SU-DHL-6 (cell line): ENCODE measurements at regions not wholly inside any gene's neighbourhood (a gene's known extent, or its start where the extent isn't known, plus 50 kb on each side); places are given as distances from the start of the nearest gene placed in this dataset.

ENCODE experiments used
- H2AFZ ChIP-seq: fragments of 200-600 bp; sonication (generic); 2 replicates; pipeline ENCODE4 v1.6.1; 2014; ENCODE audit warnings: low read depth, mild to moderate bottlenecking, moderate library complexity, mixed read lengths, antibody characterized with exemption, low read length; ENCODE audit not compliant: severe bottlenecking
- H3F3A ChIP-seq: fragments of 200-600 bp; shearing (Covaris generic); 2 replicates; pipeline ENCODE4 v1.6.0; 2016; ENCODE audit warnings: antibody characterized with exemption, mild to moderate bottlenecking; ENCODE audit not compliant: insufficient read depth
- H3K27ac ChIP-seq: fragments of 200-600 bp; sonication (generic); 2 replicates; pipeline ENCODE4 v1.5.1; 2016; ENCODE audit warnings: low read depth, mild to moderate bottlenecking, low read length, moderate library complexity, mixed read lengths
- H3K27me3 ChIP-seq: fragments of 200-600 bp; sonication (generic), shearing (Covaris generic); 2 replicates; pipeline ENCODE4 v1.6.0; 2014; ENCODE audit warnings: mild to moderate bottlenecking, low read length
- H3K36me3 ChIP-seq: fragments of 200-600 bp; sonication (generic); 2 replicates; pipeline ENCODE4 v1.6.1; 2014; ENCODE audit warnings: mild to moderate bottlenecking, low read length, mixed read lengths
- H3K4me2 ChIP-seq: fragments of 300-600, 200-600 bp; shearing (Covaris generic), sonication (generic); 2 replicates; pipeline ENCODE4 v1.6.0; 2014; ENCODE audit warnings: low read length, low read depth, mild to moderate bottlenecking; ENCODE audit not compliant: poor library complexity, severe bottlenecking
- H3K4me3 ChIP-seq: fragments of 200-600 bp; sonication (generic); 2 replicates; pipeline ENCODE4 v1.5.1; 2014; ENCODE audit warnings: antibody characterized with exemption, low read length, mild to moderate bottlenecking, mixed read lengths; ENCODE audit not compliant: insufficient read depth, poor library complexity, severe bottlenecking
- H3K79me2 ChIP-seq: fragments of 200-600 bp; sonication (generic); 2 replicates; pipeline ENCODE4 v1.6.1; 2014; ENCODE audit warnings: mild to moderate bottlenecking, low read length, moderate library complexity; ENCODE audit not compliant: insufficient read depth
- H3K9ac ChIP-seq: fragments of 200-600 bp; sonication (generic); 2 replicates; pipeline ENCODE4 v1.7.0; 2014; ENCODE audit warnings: mild to moderate bottlenecking, low read length
- H3K9me2 ChIP-seq: fragments of 200-600 bp; sonication (generic); replicated peaks from 2 replicates; pipeline ENCODE4 v1.6.1; 2014; ENCODE audit warnings: low read length; ENCODE audit not compliant: insufficient read depth
- H3K9me3 ChIP-seq: fragments of 200-600 bp; sonication (generic); 2 replicates; pipeline ENCODE4 v1.6.1; 2014; ENCODE audit warnings: low read length, mixed read lengths; ENCODE audit not compliant: insufficient read depth
- H4K20me1 ChIP-seq: fragments of 200-600 bp; sonication (generic); 2 replicates; pipeline ENCODE4 v1.6.1; 2014; ENCODE audit warnings: low read depth, mild to moderate bottlenecking, antibody characterized with exemption, low read length, moderate library complexity, mixed read lengths
- EZH2phosphoT487 ChIP-seq: fragments of 200-600 bp; sonication (generic), shearing (Covaris generic); conservative IDR thresholded peaks from 2 replicates; pipeline ENCODE4 v1.6.1; 2018; ENCODE audit warnings: mild to moderate bottlenecking, antibody characterized with exemption, low read length, moderate library complexity, mixed read lengths
- TF ChIP-seq, protein P1 (sequence below): fragments of 200-600 bp; sonication (generic); IDR thresholded peaks from one replicate; pipeline ENCODE4 v1.5.1; 2017; ENCODE audit warnings: antibody characterized with exemption, mild to moderate bottlenecking, low read length, moderate library complexity; ENCODE audit not compliant: insufficient read depth, poor library complexity, severe bottlenecking

DNA sequence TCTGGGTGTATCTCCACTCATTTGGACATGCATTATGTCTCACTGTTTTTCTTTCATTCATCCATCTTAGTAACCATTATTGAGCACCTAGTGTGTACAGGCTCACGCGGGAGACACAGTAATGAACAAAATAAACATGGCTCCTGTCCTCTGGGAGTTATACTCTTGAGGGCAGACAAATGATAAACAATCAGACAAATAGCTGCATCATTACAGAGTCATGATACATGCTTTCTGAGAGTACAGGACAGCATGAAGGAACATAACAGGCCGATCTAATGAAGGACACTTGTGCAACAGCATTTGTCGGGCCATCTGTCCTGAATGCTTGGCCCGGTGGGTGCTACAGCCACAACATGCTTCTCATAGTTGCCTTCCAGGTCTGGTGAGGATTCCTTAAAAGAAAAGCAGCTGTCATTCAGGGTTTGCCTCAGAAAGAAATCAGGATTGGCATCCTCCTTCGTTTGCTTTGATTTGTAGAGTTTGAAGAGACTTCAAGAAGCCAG lies 77.2 kb upstream of the EGLN3 start:
- Histone ChIP-seq H3K27ac (no peak overlapping the region), H3K9ac (no peak overlapping the region), H3K9me3 (no peaks in the 10 kb centered on the region), H3F3A (no peaks in the 10 kb centered on the region), H2AFZ (no peak overlapping the region), H3K9me2 (no peaks in the 10 kb centered on the region), H3K79me2 (no peaks in the 10 kb centered on the region), H3K4me3 (no peak overlapping the region), H3K27me3 (no peaks in the 10 kb centered on the region), H4K20me1 (no peaks in the 10 kb centered on the region), H3K4me2 (no peak overlapping the region), H3K36me3 (no peaks in the 10 kb centered on the region)
- TF ChIP-seq, protein P1, sequence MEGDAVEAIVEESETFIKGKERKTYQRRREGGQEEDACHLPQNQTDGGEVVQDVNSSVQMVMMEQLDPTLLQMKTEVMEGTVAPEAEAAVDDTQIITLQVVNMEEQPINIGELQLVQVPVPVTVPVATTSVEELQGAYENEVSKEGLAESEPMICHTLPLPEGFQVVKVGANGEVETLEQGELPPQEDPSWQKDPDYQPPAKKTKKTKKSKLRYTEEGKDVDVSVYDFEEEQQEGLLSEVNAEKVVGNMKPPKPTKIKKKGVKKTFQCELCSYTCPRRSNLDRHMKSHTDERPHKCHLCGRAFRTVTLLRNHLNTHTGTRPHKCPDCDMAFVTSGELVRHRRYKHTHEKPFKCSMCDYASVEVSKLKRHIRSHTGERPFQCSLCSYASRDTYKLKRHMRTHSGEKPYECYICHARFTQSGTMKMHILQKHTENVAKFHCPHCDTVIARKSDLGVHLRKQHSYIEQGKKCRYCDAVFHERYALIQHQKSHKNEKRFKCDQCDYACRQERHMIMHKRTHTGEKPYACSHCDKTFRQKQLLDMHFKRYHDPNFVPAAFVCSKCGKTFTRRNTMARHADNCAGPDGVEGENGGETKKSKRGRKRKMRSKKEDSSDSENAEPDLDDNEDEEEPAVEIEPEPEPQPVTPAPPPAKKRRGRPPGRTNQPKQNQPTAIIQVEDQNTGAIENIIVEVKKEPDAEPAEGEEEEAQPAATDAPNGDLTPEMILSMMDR = no peak
- no peak for TF ChIP-seq EZH2phosphoT487

DNA sequence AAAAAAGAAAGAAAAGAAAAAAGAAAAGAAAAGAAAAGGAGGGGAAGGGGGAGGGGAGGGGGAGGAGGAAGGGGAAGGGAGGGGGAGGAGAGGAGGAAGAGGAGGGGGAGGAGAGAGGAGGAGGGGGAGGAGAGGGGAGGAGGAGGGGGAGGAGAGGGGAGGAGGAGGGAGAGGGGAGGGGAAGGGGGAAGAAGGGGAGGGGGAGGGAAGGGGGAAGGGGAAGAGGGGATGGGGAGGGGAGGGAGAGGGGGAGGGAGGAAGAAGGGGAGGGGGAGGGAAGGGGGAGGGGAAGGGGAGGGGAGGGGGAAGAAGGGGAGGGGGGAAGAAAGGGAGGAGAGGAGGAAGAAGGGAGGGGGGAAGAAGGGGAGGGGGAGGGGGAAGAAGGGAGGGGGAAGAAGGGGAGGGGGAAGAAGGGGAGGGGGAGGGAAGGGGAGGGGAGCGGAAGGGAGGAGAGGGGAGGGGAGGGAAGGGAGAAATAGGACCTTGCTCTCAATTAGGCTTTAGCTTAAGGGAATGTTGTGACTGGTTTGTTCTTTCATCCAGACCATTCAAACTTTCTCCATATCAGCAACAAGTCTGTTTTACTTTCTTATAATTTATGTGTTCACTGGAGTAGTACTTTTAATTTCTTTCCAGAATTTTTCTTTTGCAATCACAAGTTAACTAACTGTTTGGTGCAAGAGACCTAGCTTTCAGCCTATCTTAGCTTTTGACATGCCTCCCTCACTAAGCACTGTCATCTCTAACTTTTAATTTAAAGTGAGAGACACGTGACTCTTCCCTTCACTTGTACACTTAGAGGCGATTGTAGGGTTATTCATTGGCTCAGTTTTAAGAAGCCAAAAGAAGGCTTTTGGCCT lies 76.5 kb upstream of the EGLN3 start:
- Histone ChIP-seq H3K4me3 (no peak overlapping the region), H3K9me2 (no peaks in the 10 kb centered on the region), H3K4me2 (no peak overlapping the region), H4K20me1 (no peaks in the 10 kb centered on the region), H2AFZ (no peak overlapping the region), H3K27me3 (no peaks in the 10 kb centered on the region), H3K9me3 (no peaks in the 10 kb centered on the region), H3K36me3 (no peaks in the 10 kb centered on the region), H3K79me2 (no peaks in the 10 kb centered on the region), H3K27ac (no peak overlapping the region), H3F3A (no peaks in the 10 kb centered on the region), H3K9ac (no peak overlapping the region)
- no peak for TF ChIP-seq EZH2phosphoT487
- TF ChIP-seq, protein P1 = no peak

DNA sequence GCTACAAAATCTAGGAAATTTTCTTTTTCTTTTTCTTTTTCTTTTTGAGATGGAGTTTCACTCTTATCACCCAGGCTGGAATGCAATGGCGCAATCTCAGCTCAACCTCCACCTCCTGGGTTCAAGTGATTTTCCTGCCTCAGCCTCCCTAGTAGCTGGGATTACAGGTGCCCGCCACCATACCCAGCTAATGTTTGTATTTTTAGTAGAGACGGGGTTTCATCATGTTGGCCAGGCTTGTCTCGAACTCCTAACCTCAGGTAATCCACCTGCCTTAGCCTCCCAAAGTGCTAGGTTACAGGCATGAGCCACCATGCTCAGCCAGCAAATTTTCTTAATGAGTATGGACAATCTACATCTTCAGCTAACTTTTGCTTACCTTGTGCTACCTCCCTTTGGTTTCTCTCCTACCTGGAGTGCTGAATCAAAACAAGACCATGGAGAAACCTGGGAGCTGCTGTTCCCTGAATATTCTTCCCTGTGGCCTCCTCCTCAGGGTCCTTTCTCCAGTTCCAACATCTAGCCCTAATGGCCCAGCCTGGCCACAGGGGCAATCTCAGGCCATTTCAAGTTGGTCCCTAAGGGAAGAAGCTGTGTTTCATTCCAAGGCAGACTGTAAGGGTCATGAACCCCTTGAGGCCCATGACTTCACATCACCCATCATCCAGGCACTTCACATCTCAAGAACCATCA lies 74.6 kb upstream of the EGLN3 start:
- no peak overlapping the region for H3K9ac ChIP-seq
- no peaks in the 10 kb centered on the region for H3K79me2 ChIP-seq
- H3K9me2 ChIP-seq = no peaks in the 10 kb centered on the region
- H4K20me1 ChIP-seq = no peaks in the 10 kb centered on the region
- H2AFZ ChIP-seq = no peak overlapping the region
- H3K9me3 ChIP-seq = no peaks in the 10 kb centered on the region
- H3K27me3 ChIP-seq = no peaks in the 10 kb centered on the region
- H3K4me2 ChIP-seq = no peak overlapping the region
- H3F3A ChIP-seq = no peaks in the 10 kb centered on the region
- no peak for TF ChIP-seq EZH2phosphoT487
- TF ChIP-seq, protein P1 = no peak
- H3K36me3 ChIP-seq = no peaks in the 10 kb centered on the region
- no peak overlapping the region for H3K27ac ChIP-seq
- H3K4me3 ChIP-seq = no peak overlapping the region
